WTC11 (cell line): ENCODE measurements at regions not wholly inside any gene's neighbourhood (a gene's known extent, or its start where the extent isn't known, plus 50 kb on each side); places are given as distances from the start of the nearest gene placed in this dataset.

ENCODE experiments used
- ATAC-seq: fragments of 200-7000 bp; cut with Tn5 transposase; 2 replicates; pipeline ENCODE4 v1.10.0; 2021; ENCODE audit warnings: mild to moderate bottlenecking, moderate library complexity
- CTCF ChIA-PET: fragments of 300-600 bp; sonication (Branson Sonifier 250); formaldehyde crosslinking; loops from one replicate; lab custom pipeline; 2021; ENCODE audit warnings: antibody characterized with exemption; lab: Charles Lee
- POLR2A ChIA-PET: fragments of 350-600 bp; sonication (Branson Sonifier 250); formaldehyde crosslinking; loops from one replicate; lab custom pipeline; 2021; ENCODE audit warnings: antibody characterized with exemption; lab: Charles Lee
- DNase-seq: peaks from one replicate; pipeline ENCODE4 v3.0.0; 2021; ENCODE audit warnings: low spot score
- H3K27ac Mint-ChIP-seq: 2 replicates; pipeline ENCODE4 v1.8.0; 2021; ENCODE audit warnings: mixed read lengths
- H3K27me3 Mint-ChIP-seq: 2 replicates; pipeline ENCODE4 v1.8.0; 2021; ENCODE audit warnings: low read depth, mild to moderate bottlenecking, moderate library complexity, mixed read lengths
- H3K36me3 Mint-ChIP-seq: 2 replicates; pipeline ENCODE4 v1.8.0; 2021; ENCODE audit warnings: mixed read lengths
- H3K4me1 Mint-ChIP-seq: 2 replicates; pipeline ENCODE4 v1.8.0; 2022; ENCODE audit warnings: mixed read lengths
- H3K4me3 Mint-ChIP-seq: 2 replicates; pipeline ENCODE4 v1.8.0; 2021; ENCODE audit warnings: mild to moderate bottlenecking, moderate library complexity, mixed read lengths
- H3K9me3 Mint-ChIP-seq: 2 replicates; pipeline ENCODE4 v1.8.0; 2021; ENCODE audit warnings: mixed read lengths
- CREM ChIP-seq: sonication (generic); formaldehyde crosslinking; IDR thresholded peaks from 2 replicates; pipeline ENCODE4 v1.8.1; 2022; ENCODE audit warnings: mild to moderate bottlenecking, missing genetic modification reagents, moderate library complexity
- ETV6 ChIP-seq: sonication (generic); formaldehyde crosslinking; IDR thresholded peaks from 2 replicates; pipeline ENCODE4 v1.8.1; 2022; ENCODE audit warnings: mild to moderate bottlenecking, missing genetic modification reagents
- FOXK1 ChIP-seq: sonication (generic); formaldehyde crosslinking; IDR thresholded peaks from 2 replicates; pipeline ENCODE4 v1.8.0; 2022; ENCODE audit warnings: mild to moderate bottlenecking, moderate library complexity, missing genetic modification reagents
- SMAD3 ChIP-seq: sonication (generic); formaldehyde crosslinking; IDR thresholded peaks from 2 replicates; pipeline ENCODE4 v1.8.0; 2022; ENCODE audit warnings: missing genetic modification reagents, mild to moderate bottlenecking, borderline replicate concordance
- SP1 ChIP-seq: sonication (generic); formaldehyde crosslinking; conservative IDR thresholded peaks from 2 replicates; pipeline ENCODE4 v1.8.1; 2022; ENCODE audit warnings: missing genetic modification reagents
- TP53 ChIP-seq: sonication (generic); formaldehyde crosslinking; IDR thresholded peaks from 2 replicates; pipeline ENCODE4 v1.8.1; 2023; ENCODE audit warnings: mild to moderate bottlenecking, missing genetic modification reagents
- ZNF232 ChIP-seq: sonication (generic); formaldehyde crosslinking; IDR thresholded peaks from 2 replicates; pipeline ENCODE4 v1.8.0; 2022; ENCODE audit warnings: mild to moderate bottlenecking, missing genetic modification reagents
- TF ChIP-seq, protein P1 (sequence below): sonication (generic); formaldehyde crosslinking; IDR thresholded peaks from 2 replicates; pipeline ENCODE4 v1.8.1; 2022; ENCODE audit warnings: mild to moderate bottlenecking, moderate library complexity, missing genetic modification reagents
- TF ChIP-seq, protein P2 (sequence below): fragments of 250-450 bp; sonication (Bioruptor Pico); IDR thresholded peaks from 2 replicates; pipeline ENCODE4 v1.8.0; 2021; ENCODE audit warnings: mild to moderate bottlenecking
- TF ChIP-seq, protein P3 (sequence below): fragments of 250-450 bp; sonication (Bioruptor Pico); IDR thresholded peaks from 2 replicates; pipeline ENCODE4 v1.9.0; 2021; ENCODE audit warnings: mild to moderate bottlenecking, borderline replicate concordance
- TF ChIP-seq, protein P4 (sequence below): sonication (generic); formaldehyde crosslinking; IDR thresholded peaks from 2 replicates; pipeline ENCODE4 v1.8.1; 2023; ENCODE audit warnings: mild to moderate bottlenecking, missing genetic modification reagents, moderate library complexity
- TF ChIP-seq, protein P5 (sequence below): sonication (generic); formaldehyde crosslinking; conservative IDR thresholded peaks from 2 replicates; pipeline ENCODE4 v1.8.1; 2023; ENCODE audit warnings: mild to moderate bottlenecking, low read depth, missing genetic modification reagents, moderate library complexity

DNA sequence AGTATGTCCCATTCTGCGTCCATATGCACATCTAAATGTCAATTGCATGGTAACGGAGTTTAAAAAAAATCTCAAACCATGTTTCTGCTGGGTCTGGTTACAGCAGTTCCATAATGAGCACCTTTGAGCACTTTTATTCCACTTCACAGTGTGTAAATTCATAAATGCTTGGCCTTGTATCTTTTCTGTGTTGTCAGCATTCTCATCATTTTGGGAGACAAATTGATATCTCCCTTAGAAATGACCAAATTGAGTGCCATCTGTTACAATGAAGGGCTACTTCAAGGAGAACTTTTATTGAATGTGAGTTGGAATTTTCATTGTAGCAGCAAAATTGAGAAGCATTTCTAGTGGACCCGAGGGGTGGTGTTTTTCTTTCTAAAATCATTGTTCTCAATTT is 432.9 kb upstream of the PCDH9 start:
- Mint-ChIP-seq H3K27me3 (no peaks in the 10 kb centered on the region), H3K36me3 (no peaks in the 10 kb centered on the region), H3K27ac (no peak overlapping the region), H3K9me3 (no peaks in the 10 kb centered on the region), H3K4me1 (peaks cover 12% of the 10 kb centered on the region), H3K4me3 (no peak overlapping the region)
- DNase-seq (no peak), ATAC-seq (no peak)
- TF ChIP-seq CREM (CRISPR knock-in tag): no peak
- CTCF ChIA-PET: no interaction called here
- POLR2A ChIA-PET: no interaction called here

DNA sequence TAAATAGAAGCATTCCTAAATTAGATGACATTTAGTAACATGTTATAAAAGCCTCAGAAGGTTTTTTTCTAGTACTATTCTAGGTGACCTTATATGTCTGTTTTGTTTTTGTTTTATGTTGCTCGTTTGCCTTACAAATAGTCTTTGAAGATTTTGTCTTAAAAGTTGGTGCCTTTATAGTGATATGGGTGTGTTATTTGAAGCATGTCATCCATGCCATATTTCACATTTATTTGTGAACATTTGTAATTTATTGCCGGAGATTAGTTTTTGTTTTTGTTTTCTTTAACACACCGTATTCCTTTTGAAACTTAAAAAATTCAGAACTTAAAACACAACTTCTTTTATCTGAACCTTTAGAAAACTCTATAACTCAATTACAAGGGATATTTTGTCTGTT is 422.8 kb upstream of the PCDH9 start:
- no peaks in the 10 kb centered on the region for H3K27me3 Mint-ChIP-seq
- DNase-seq: no peak
- H3K4me1 Mint-ChIP-seq: no peaks in the 10 kb centered on the region; the same call in 1 of the 2 replicates
- no peaks in the 10 kb centered on the region for H3K9me3 Mint-ChIP-seq
- ChIA-PET CTCF (interaction anchor here (0.6 kb wide), 1 partner anchor 788 kb away, joined by 3 read pairs; no protein-coding TSS in a partner anchor), POLR2A (no interaction called here)
- H3K27ac Mint-ChIP-seq: no peak overlapping the region
- ATAC-seq: no peak
- H3K36me3 Mint-ChIP-seq: no peaks in the 10 kb centered on the region
- TF ChIP-seq SMAD3 (CRISPR knock-in tag) (no peak), TP53 (CRISPR knock-in tag) (no peak), FOXK1 (CRISPR knock-in tag) (no peak), ZNF232 (CRISPR knock-in tag) (no peak), SP1 (CRISPR knock-in tag) (no peak)
- TF ChIP-seq, protein P1, sequence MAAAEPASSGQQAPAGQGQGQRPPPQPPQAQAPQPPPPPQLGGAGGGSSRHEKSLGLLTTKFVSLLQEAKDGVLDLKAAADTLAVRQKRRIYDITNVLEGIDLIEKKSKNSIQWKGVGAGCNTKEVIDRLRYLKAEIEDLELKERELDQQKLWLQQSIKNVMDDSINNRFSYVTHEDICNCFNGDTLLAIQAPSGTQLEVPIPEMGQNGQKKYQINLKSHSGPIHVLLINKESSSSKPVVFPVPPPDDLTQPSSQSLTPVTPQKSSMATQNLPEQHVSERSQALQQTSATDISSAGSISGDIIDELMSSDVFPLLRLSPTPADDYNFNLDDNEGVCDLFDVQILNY (CRISPR knock-in tag): no peak
- TF ChIP-seq, protein P2, sequence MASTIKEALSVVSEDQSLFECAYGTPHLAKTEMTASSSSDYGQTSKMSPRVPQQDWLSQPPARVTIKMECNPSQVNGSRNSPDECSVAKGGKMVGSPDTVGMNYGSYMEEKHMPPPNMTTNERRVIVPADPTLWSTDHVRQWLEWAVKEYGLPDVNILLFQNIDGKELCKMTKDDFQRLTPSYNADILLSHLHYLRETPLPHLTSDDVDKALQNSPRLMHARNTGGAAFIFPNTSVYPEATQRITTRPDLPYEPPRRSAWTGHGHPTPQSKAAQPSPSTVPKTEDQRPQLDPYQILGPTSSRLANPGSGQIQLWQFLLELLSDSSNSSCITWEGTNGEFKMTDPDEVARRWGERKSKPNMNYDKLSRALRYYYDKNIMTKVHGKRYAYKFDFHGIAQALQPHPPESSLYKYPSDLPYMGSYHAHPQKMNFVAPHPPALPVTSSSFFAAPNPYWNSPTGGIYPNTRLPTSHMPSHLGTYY (CRISPR knock-in tag): no peak
- H3K4me3 Mint-ChIP-seq: no peak overlapping the region

DNA sequence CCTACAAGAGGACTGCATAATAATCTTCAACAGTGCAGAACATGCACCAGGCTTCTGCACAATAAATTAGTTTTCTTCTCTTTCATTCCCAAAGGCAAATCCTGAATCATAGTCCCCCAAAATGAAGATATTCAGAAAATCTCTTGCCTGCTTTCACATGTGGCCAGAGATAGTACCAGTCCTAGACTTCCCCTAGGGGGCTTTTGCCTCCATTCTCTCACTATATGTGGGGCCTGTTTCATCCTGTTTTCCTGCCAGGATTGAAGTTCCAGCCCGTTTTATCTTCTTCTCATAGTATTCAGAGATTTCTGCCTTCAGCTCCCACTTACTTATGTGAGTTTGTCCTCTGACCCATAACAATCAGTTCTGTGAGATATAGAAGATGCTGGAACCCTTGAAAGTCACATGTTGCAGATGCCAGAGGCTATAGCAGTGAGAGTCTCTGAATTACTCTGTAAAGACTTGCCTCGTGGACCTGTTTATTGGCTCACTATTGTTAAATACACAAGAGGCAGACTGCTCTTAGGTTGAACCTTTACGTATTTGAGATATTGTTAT is 421.9 kb upstream of the PCDH9 start:
- TF ChIP-seq, protein P3, sequence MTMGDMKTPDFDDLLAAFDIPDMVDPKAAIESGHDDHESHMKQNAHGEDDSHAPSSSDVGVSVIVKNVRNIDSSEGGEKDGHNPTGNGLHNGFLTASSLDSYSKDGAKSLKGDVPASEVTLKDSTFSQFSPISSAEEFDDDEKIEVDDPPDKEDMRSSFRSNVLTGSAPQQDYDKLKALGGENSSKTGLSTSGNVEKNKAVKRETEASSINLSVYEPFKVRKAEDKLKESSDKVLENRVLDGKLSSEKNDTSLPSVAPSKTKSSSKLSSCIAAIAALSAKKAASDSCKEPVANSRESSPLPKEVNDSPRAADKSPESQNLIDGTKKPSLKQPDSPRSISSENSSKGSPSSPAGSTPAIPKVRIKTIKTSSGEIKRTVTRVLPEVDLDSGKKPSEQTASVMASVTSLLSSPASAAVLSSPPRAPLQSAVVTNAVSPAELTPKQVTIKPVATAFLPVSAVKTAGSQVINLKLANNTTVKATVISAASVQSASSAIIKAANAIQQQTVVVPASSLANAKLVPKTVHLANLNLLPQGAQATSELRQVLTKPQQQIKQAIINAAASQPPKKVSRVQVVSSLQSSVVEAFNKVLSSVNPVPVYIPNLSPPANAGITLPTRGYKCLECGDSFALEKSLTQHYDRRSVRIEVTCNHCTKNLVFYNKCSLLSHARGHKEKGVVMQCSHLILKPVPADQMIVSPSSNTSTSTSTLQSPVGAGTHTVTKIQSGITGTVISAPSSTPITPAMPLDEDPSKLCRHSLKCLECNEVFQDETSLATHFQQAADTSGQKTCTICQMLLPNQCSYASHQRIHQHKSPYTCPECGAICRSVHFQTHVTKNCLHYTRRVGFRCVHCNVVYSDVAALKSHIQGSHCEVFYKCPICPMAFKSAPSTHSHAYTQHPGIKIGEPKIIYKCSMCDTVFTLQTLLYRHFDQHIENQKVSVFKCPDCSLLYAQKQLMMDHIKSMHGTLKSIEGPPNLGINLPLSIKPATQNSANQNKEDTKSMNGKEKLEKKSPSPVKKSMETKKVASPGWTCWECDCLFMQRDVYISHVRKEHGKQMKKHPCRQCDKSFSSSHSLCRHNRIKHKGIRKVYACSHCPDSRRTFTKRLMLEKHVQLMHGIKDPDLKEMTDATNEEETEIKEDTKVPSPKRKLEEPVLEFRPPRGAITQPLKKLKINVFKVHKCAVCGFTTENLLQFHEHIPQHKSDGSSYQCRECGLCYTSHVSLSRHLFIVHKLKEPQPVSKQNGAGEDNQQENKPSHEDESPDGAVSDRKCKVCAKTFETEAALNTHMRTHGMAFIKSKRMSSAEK (CRISPR knock-in tag): no peak
- TF ChIP-seq, protein P4, sequence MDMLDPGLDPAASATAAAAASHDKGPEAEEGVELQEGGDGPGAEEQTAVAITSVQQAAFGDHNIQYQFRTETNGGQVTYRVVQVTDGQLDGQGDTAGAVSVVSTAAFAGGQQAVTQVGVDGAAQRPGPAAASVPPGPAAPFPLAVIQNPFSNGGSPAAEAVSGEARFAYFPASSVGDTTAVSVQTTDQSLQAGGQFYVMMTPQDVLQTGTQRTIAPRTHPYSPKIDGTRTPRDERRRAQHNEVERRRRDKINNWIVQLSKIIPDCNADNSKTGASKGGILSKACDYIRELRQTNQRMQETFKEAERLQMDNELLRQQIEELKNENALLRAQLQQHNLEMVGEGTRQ (CRISPR knock-in tag): 0 out of 2 replicates have a peak, but pooled peaks have one; percentile 16
- TF ChIP-seq, all 79 proteins: peak for 1
- Mint-ChIP-seq H3K4me3 (no peak overlapping the region), H3K4me1 (peaks cover 7% of the 10 kb centered on the region), H3K9me3 (no peaks in the 10 kb centered on the region), H3K27ac (no peak overlapping the region), H3K27me3 (no peaks in the 10 kb centered on the region), H3K36me3 (no peaks in the 10 kb centered on the region)
- DNase-seq (no peak), ATAC-seq (peak; percentile 71)
- CTCF ChIA-PET: no interaction called here
- POLR2A ChIA-PET: no interaction called here

DNA sequence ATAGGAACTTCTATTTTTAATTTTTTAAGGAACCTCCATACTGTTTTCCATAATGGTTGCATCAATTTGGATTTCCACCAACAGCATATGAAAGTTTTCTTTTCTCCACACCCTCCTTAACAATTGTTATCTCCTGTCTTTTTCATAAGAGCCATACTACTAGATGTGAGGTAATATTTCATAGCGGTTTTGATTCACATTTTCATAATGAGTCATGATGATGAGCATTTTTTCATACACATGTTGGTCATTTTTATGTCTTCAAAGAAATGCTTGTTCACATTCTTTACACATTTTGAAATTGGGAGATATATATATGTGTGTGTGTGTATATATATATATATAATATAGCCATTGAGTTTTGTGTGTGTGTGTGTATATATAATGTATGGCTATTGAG is 420.3 kb upstream of the PCDH9 start:
- peaks cover 15% of the 10 kb centered on the region for H3K4me1 Mint-ChIP-seq
- H3K27me3 Mint-ChIP-seq: no peaks in the 10 kb centered on the region
- ChIA-PET POLR2A (no interaction called here), CTCF (no interaction called here)
- TF ChIP-seq, protein P5, sequence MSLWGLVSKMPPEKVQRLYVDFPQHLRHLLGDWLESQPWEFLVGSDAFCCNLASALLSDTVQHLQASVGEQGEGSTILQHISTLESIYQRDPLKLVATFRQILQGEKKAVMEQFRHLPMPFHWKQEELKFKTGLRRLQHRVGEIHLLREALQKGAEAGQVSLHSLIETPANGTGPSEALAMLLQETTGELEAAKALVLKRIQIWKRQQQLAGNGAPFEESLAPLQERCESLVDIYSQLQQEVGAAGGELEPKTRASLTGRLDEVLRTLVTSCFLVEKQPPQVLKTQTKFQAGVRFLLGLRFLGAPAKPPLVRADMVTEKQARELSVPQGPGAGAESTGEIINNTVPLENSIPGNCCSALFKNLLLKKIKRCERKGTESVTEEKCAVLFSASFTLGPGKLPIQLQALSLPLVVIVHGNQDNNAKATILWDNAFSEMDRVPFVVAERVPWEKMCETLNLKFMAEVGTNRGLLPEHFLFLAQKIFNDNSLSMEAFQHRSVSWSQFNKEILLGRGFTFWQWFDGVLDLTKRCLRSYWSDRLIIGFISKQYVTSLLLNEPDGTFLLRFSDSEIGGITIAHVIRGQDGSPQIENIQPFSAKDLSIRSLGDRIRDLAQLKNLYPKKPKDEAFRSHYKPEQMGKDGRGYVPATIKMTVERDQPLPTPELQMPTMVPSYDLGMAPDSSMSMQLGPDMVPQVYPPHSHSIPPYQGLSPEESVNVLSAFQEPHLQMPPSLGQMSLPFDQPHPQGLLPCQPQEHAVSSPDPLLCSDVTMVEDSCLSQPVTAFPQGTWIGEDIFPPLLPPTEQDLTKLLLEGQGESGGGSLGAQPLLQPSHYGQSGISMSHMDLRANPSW (CRISPR knock-in tag): no peak
- TF ChIP-seq ETV6: no peak
- H3K4me3 Mint-ChIP-seq: no peak overlapping the region
- H3K36me3 Mint-ChIP-seq: no peaks in the 10 kb centered on the region
- no peak for ATAC-seq
- H3K9me3 Mint-ChIP-seq: no peaks in the 10 kb centered on the region
- no peak overlapping the region for H3K27ac Mint-ChIP-seq
- DNase-seq: no peak
